ENCODE measurements at regions not wholly inside any gene's neighbourhood (a gene's known extent, or its start where the extent isn't known, plus 50 kb on each side); places are given as distances from the start of the nearest gene placed in this dataset.

DNA sequence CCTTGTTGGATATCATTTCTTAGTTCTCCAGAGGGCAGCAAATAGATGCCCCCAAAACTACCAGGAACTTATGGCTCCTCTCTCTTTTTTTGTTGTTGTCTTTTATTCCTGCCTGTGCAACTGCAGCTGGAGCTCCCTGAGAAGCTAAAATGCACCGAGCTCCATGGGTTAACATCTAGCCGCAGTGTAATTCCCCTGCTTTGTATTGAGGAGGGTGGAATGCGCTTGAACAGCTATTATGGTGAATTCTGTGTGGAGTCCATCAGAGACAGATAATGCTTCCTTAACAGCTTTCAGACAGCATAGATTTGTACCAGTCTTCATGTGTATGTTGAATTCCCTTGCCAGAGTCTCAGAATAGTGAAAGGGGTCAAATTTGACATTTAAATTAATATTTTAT, 475.2 kb upstream of the FRG2C start:
- TF ChIP-seq, protein P1, sequence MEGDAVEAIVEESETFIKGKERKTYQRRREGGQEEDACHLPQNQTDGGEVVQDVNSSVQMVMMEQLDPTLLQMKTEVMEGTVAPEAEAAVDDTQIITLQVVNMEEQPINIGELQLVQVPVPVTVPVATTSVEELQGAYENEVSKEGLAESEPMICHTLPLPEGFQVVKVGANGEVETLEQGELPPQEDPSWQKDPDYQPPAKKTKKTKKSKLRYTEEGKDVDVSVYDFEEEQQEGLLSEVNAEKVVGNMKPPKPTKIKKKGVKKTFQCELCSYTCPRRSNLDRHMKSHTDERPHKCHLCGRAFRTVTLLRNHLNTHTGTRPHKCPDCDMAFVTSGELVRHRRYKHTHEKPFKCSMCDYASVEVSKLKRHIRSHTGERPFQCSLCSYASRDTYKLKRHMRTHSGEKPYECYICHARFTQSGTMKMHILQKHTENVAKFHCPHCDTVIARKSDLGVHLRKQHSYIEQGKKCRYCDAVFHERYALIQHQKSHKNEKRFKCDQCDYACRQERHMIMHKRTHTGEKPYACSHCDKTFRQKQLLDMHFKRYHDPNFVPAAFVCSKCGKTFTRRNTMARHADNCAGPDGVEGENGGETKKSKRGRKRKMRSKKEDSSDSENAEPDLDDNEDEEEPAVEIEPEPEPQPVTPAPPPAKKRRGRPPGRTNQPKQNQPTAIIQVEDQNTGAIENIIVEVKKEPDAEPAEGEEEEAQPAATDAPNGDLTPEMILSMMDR (IDR thresholded peaks at IDR 0.05) = no peak
- no peak for TF ChIP-seq FOXJ3 (CRISPR knock-in tag; IDR thresholded peaks at IDR 0.05; ENCODE audit: borderline replicate concordance)
- TF ChIP-seq ESRRA (CRISPR knock-in tag; IDR thresholded peaks at IDR 0.05; ENCODE audit: borderline replicate concordance) = no peak
- TF ChIP-seq, protein P2, sequence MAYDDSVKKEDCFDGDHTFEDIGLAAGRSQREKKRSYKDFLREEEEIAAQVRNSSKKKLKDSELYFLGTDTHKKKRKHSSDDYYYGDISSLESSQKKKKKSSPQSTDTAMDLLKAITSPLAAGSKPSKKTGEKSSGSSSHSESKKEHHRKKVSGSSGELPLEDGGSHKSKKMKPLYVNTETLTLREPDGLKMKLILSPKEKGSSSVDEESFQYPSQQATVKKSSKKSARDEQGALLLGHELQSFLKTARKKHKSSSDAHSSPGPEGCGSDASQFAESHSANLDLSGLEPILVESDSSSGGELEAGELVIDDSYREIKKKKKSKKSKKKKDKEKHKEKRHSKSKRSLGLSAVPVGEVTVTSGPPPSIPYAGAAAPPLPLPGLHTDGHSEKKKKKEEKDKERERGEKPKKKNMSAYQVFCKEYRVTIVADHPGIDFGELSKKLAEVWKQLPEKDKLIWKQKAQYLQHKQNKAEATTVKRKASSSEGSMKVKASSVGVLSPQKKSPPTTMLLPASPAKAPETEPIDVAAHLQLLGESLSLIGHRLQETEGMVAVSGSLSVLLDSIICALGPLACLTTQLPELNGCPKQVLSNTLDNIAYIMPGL (CRISPR knock-in tag; IDR thresholded peaks at IDR 0.05) = no peak
- no peak for TF ChIP-seq ZNF138 (CRISPR knock-in tag; conservative IDR thresholded peaks at IDR 0.05)
- TF ChIP-seq, protein P3, sequence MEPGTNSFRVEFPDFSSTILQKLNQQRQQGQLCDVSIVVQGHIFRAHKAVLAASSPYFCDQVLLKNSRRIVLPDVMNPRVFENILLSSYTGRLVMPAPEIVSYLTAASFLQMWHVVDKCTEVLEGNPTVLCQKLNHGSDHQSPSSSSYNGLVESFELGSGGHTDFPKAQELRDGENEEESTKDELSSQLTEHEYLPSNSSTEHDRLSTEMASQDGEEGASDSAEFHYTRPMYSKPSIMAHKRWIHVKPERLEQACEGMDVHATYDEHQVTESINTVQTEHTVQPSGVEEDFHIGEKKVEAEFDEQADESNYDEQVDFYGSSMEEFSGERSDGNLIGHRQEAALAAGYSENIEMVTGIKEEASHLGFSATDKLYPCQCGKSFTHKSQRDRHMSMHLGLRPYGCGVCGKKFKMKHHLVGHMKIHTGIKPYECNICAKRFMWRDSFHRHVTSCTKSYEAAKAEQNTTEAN (CRISPR knock-in tag; IDR thresholded peaks at IDR 0.05) = no peak
- no peak for TF ChIP-seq CREB1 (CRISPR knock-in tag; IDR thresholded peaks at IDR 0.05)
- TF ChIP-seq ZNF263 (CRISPR knock-in tag; IDR thresholded peaks at IDR 0.05; ENCODE audit: low read depth) = no peak
- TF ChIP-seq CREM (CRISPR knock-in tag; IDR thresholded peaks at IDR 0.05) = no peak
- TF ChIP-seq, protein P4, sequence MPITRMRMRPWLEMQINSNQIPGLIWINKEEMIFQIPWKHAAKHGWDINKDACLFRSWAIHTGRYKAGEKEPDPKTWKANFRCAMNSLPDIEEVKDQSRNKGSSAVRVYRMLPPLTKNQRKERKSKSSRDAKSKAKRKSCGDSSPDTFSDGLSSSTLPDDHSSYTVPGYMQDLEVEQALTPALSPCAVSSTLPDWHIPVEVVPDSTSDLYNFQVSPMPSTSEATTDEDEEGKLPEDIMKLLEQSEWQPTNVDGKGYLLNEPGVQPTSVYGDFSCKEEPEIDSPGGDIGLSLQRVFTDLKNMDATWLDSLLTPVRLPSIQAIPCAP (CRISPR knock-in tag; IDR thresholded peaks at IDR 0.05) = no peak

Measured in WTC11 (cell line).